MM.1S (cell line): ENCODE measurements at regions not wholly inside any gene's neighbourhood (a gene's known extent, or its start where the extent isn't known, plus 50 kb on each side); places are given as distances from the start of the nearest gene placed in this dataset.

Source experiments
- DNase-seq: peaks from one replicate; pipeline ENCODE4 v3.0.0-alpha.2; 2015
- H2AFZ ChIP-seq: fragments of 300-600 bp; sonication (generic); 2 replicates; pipeline ENCODE4 v1.6.0; 2016; ENCODE audit warnings: antibody characterized with exemption, low read length
- H3F3A ChIP-seq: fragments of 300-600 bp; sonication (generic); 2 replicates; pipeline ENCODE4 v1.6.1; 2016; ENCODE audit warnings: mild to moderate bottlenecking, antibody characterized with exemption, low read length, moderate library complexity, mixed read lengths; ENCODE audit not compliant: insufficient read depth
- H3K27ac ChIP-seq: fragments of 300-600 bp; sonication (generic); 2 replicates; pipeline ENCODE4 v1.5.1; 2016; ENCODE audit warnings: mild to moderate bottlenecking, low read length
- H3K27me3 ChIP-seq: fragments of 300-600 bp; sonication (generic); replicated peaks from 2 replicates; pipeline ENCODE4 v1.6.0; 2016; ENCODE audit warnings: low read length; ENCODE audit not compliant: insufficient read depth
- H3K36me3 ChIP-seq: fragments of 300-600 bp; sonication (generic); replicated peaks from 2 replicates; pipeline ENCODE4 v1.6.1; 2016; ENCODE audit warnings: mild to moderate bottlenecking, low read length, mixed read lengths; ENCODE audit not compliant: insufficient read depth
- H3K4me1 ChIP-seq: fragments of 300-600 bp; sonication (generic); 2 replicates; pipeline ENCODE4 v1.6.1; 2016; ENCODE audit warnings: low read length, mixed read lengths
- H3K4me2 ChIP-seq: fragments of 300-600 bp; sonication (generic); 2 replicates; pipeline ENCODE4 v1.6.0; 2016; ENCODE audit warnings: low read depth, low read length
- H3K4me3 ChIP-seq: fragments of 300-600 bp; sonication (generic); 2 replicates; pipeline ENCODE4 v1.5.1; 2016; ENCODE audit warnings: low read length, mixed read lengths
- H3K79me2 ChIP-seq: fragments of 300-600 bp; sonication (generic); 2 replicates; pipeline ENCODE4 v1.6.1; 2016; ENCODE audit warnings: mixed run types, low read length, mixed read lengths
- H3K9ac ChIP-seq: fragments of 300-600 bp; sonication (generic); 2 replicates; pipeline ENCODE4 v1.6.1; 2016; ENCODE audit warnings: low read length, mixed read lengths
- H3K9me2 ChIP-seq: fragments of 300-600 bp; sonication (generic); replicated peaks from 2 replicates; pipeline ENCODE4 v1.6.1; 2016; ENCODE audit warnings: mild to moderate bottlenecking, low read length, mixed read lengths; ENCODE audit not compliant: insufficient read depth
- H3K9me3 ChIP-seq: fragments of 300-600 bp; sonication (generic); replicated peaks from 2 replicates; pipeline ENCODE4 v1.6.1; 2016; ENCODE audit warnings: mild to moderate bottlenecking, low read length, mixed read lengths; ENCODE audit not compliant: insufficient read depth
- H4K20me1 ChIP-seq: fragments of 300-600 bp; sonication (generic); 2 replicates; pipeline ENCODE4 v1.6.1; 2016; ENCODE audit warnings: mild to moderate bottlenecking, low read length, moderate library complexity, mixed read lengths; ENCODE audit not compliant: insufficient read depth
- EZH2 ChIP-seq: fragments of 300-600 bp; sonication (generic); optimal IDR thresholded peaks from 2 replicates; pipeline ENCODE3; 2017; ENCODE audit warnings: low read depth, mild to moderate bottlenecking, antibody characterized with exemption, low read length, mixed read lengths
- EZH2phosphoT487 ChIP-seq: fragments of 300-600 bp; sonication (generic); IDR thresholded peaks from 2 replicates; pipeline ENCODE4 v1.6.1; 2018; ENCODE audit warnings: antibody characterized with exemption, low read length
- TF ChIP-seq, protein P1 (sequence below): fragments of 300-600 bp; sonication (generic); IDR thresholded peaks from 2 replicates; pipeline ENCODE4 v1.5.1; 2016; ENCODE audit warnings: antibody characterized with exemption, low read length, mixed read lengths

- no peaks in the 10 kb centered on the region for H3F3A ChIP-seq
- TF ChIP-seq EZH2 (no peak), EZH2phosphoT487 (no peak)
- TF ChIP-seq, protein P1, sequence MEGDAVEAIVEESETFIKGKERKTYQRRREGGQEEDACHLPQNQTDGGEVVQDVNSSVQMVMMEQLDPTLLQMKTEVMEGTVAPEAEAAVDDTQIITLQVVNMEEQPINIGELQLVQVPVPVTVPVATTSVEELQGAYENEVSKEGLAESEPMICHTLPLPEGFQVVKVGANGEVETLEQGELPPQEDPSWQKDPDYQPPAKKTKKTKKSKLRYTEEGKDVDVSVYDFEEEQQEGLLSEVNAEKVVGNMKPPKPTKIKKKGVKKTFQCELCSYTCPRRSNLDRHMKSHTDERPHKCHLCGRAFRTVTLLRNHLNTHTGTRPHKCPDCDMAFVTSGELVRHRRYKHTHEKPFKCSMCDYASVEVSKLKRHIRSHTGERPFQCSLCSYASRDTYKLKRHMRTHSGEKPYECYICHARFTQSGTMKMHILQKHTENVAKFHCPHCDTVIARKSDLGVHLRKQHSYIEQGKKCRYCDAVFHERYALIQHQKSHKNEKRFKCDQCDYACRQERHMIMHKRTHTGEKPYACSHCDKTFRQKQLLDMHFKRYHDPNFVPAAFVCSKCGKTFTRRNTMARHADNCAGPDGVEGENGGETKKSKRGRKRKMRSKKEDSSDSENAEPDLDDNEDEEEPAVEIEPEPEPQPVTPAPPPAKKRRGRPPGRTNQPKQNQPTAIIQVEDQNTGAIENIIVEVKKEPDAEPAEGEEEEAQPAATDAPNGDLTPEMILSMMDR = no peak
- H3K9me3 ChIP-seq = no peaks in the 10 kb centered on the region
- DNase-seq = no peak
- no peaks in the 10 kb centered on the region for H3K36me3 ChIP-seq
- H3K79me2 ChIP-seq = no peaks in the 10 kb centered on the region
- H3K27ac ChIP-seq = no peak overlapping the region
- no peaks in the 10 kb centered on the region for H4K20me1 ChIP-seq
- no peak overlapping the region for H3K9ac ChIP-seq
- no peaks in the 10 kb centered on the region for H3K27me3 ChIP-seq
- no peak overlapping the region for H3K4me3 ChIP-seq
- no peak overlapping the region for H2AFZ ChIP-seq
- no peaks in the 10 kb centered on the region for H3K9me2 ChIP-seq
- H3K4me1 ChIP-seq = no peaks in the 10 kb centered on the region
- H3K4me2 ChIP-seq = no peak overlapping the region
These were observed 166.0 kb upstream of the ZFHX3 start for GRCh38 chr16:73213732-73214455.

DNA sequence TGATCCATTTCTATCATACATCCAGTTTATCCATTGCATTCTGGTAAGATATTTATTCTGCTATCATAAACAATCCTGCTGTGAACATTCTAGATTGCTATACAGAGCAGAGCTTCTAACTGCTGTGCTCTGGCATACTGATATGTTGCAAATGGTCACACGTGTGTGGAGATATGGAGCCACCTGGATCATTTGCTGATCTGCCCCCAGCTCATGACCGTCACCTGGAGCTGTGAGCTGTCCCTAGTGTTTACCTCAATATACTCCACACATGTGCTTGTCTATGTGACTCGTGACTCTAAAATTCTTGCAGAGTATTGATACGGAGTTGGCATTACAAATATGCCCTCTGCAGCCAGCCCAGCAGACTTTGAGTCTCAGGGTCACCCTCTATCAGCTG is 164.5 kb upstream of the ZFHX3 start:
- Histone ChIP-seq H3K79me2 (no peaks in the 10 kb centered on the region), H3F3A (no peaks in the 10 kb centered on the region), H3K27ac (no peak overlapping the region), H3K9ac (no peak overlapping the region), H2AFZ (no peak overlapping the region), H4K20me1 (no peaks in the 10 kb centered on the region), H3K36me3 (no peaks in the 10 kb centered on the region), H3K27me3 (no peaks in the 10 kb centered on the region), H3K9me3 (no peaks in the 10 kb centered on the region), H3K9me2 (no peaks in the 10 kb centered on the region), H3K4me3 (no peak overlapping the region), H3K4me1 (no peaks in the 10 kb centered on the region), H3K4me2 (no peak overlapping the region)
- no peak for DNase-seq
- TF ChIP-seq, protein P1 = no peak

GRCh38 chr16:73210686-73211085 is 162.8 kb upstream of the ZFHX3 start:
- no peak overlapping the region for H3K4me2 ChIP-seq
- H3K79me2 ChIP-seq = no peaks in the 10 kb centered on the region
- H3K9me2 ChIP-seq = no peaks in the 10 kb centered on the region
- H3K9ac ChIP-seq = no peak overlapping the region
- no peaks in the 10 kb centered on the region for H4K20me1 ChIP-seq
- no peaks in the 10 kb centered on the region for H3K36me3 ChIP-seq
- no peaks in the 10 kb centered on the region for H3K27me3 ChIP-seq
- no peak for DNase-seq
- TF ChIP-seq, protein P1 = no peak
- TF ChIP-seq EZH2 (no peak), EZH2phosphoT487 (no peak)
- no peak overlapping the region for H2AFZ ChIP-seq
- no peaks in the 10 kb centered on the region for H3K9me3 ChIP-seq
- H3K4me1 ChIP-seq = no peaks in the 10 kb centered on the region
- no peak overlapping the region for H3K27ac ChIP-seq
- no peaks in the 10 kb centered on the region for H3F3A ChIP-seq
- no peak overlapping the region for H3K4me3 ChIP-seq
